Heart left ventricle (tissue), 16 donors: ENCODE measurements at regions not wholly inside any gene's neighbourhood (a gene's known extent, or its start where the extent isn't known, plus 50 kb on each side); places are given as distances from the start of the nearest gene placed in this dataset.

Experiments used
- ATAC-seq, 4 donors: fragments of 200-7000 bp; cut with Tn5 transposase; one replicate each; pipeline ENCODE4 v1.9.1; 2020 to 2022; ENCODE audit warnings: moderate library complexity in 4 of 4, mild to moderate bottlenecking in 3 of 4, moderate number of reproducible peaks in 1 of 4
- DNase-seq, 5 donors: peaks; one replicate each; pipeline ENCODE4 v3.0.0-alpha.2; 2020
- H3K27ac ChIP-seq, 12 donors: fragments of 200-600 bp; sonication (generic) in 4 of 12; one replicate each; pipeline versions ENCODE4 v1.5.0 to v1.8.0; 2016 to 2022; ENCODE audit warnings: mild to moderate bottlenecking in 2 of 12
- H3K27me3 ChIP-seq, 9 donors: fragments of 200-600 bp; sonication (generic) in 2 of 9; one replicate each; pipeline versions ENCODE4 v1.5.1 to v1.8.0; 2016 to 2022; ENCODE audit warnings: mild to moderate bottlenecking in 3 of 9
- H3K36me3 ChIP-seq, 9 donors: fragments of 200-600 bp; sonication (generic) in 2 of 9; one replicate each; pipeline versions ENCODE4 v1.5.0 to v1.8.0; 2018 to 2022; ENCODE audit warnings: mild to moderate bottlenecking in 2 of 9
- H3K4me1 ChIP-seq, 12 donors: fragments of 200-600 bp; sonication (generic) in 4 of 12; one replicate each; pipeline versions ENCODE4 v1.5.0 to v1.8.0; 2016 to 2022; ENCODE audit warnings: mild to moderate bottlenecking in 3 of 12
- H3K4me3 ChIP-seq, 12 donors: fragments of 200-600 bp; sonication (generic) in 4 of 12; one replicate each; pipeline versions ENCODE4 v1.5.0 to v1.8.0; 2017 to 2022; ENCODE audit warnings: mild to moderate bottlenecking in 9 of 12, moderate library complexity in 4 of 12
- H3K9me3 ChIP-seq, 12 donors: fragments of 200-600 bp; sonication (generic) in 4 of 12; one replicate each; pipeline versions ENCODE4 v1.5.0 to v1.8.0; 2016 to 2022; ENCODE audit warnings: mild to moderate bottlenecking in 1 of 12
- CTCF ChIP-seq, 12 donors: fragments of 200-600 bp; sonication (generic) in 4 of 12; IDR thresholded peaks; one replicate each; pipeline versions ENCODE4 v1.5.0 to v1.8.0; 2018 to 2022; ENCODE audit warnings: antibody characterized with exemption in 12 of 12, mild to moderate bottlenecking in 5 of 12
- POLR2A ChIP-seq, 2 donors: fragments of 450-650 bp; IDR thresholded peaks; one replicate each; pipeline ENCODE4 v1.6.1; 2017; ENCODE audit warnings: antibody characterized with exemption in 2 of 2, mild to moderate bottlenecking in 2 of 2, moderate library complexity in 2 of 2
- WGBS, 4 donors: extraction: QIAGEN DNeasy Blood & Tissue Kit in 2 of 4; methylation state at CpG; one replicate each; pipeline versions ENCODE4 v1.1.5 to v1.1.7; 2013 to 2018; 5-methylcytosine and 5-hydroxymethylcytosine counted together
- intact Hi-C, 10 donors: fragments of 100-400 bp; cut with DNase I; formaldehyde crosslinking; loops; one replicate each; pipeline versions ENCODE4 v1.11.1 to v1.14.2; 2022
- donor health status: ischemic (EF 13 %, LVEDD 7.1; RV severe dilation, severe dysfunction).
- donor health status: healthy with polysubstance abuse.
- donor health status: DM: no; HTN: yes; CAD: no.
- donor health status: DM: no; HTN: no; CAD: no.
- donor health status: ischemic (EF 25% LVEDD 6.9; RV normal size, moderate dysfunction).
- donor health status: ischemic (EF 25% LVEDD 5.7; RV mildly dilated, moderate dysfunction).
- donor health status: healthy.
- donor health status: DM: yes; HTN: yes; CAD: no.
- donor health status: ischemic (EF 35%, LVEDD 5.7; RV mildly dilated, moderate dysfunction).
- donor health status: nonischemic (EF 11% LVEDD 7.7; RV severe dilation, severe dysfunction).
- donor health status: DM: yes; HTN: yes; CAD: no.
- donor health status: PGD.
- donor health status: ischemic (EF 29% LVEDD 5.4; RV normal size, mild dysfunction).
- donor health status: nonischemic (EF 23%, LVEDD 6.1; RV moderate dilation, normal function).

- DNase-seq, result no peak
- 90 to 92% (median 91%) methylated on average over 1 of the region's 1 CpG for WGBS, 4 donors
These were observed 362.1 kb downstream of the SLC6A15 start for GRCh38 chr12:84550518-84550917.

GRCh38 chr12:84542289-84542688 is 370.3 kb downstream of the SLC6A15 start:
- ATAC-seq, result no peak
- intact Hi-C loops, result no loop called here
- H3K4me1 ChIP-seq, result no peaks in the 10 kb centered on the region
- DNase-seq, result no peak
- H3K36me3 ChIP-seq, result no peaks in the 10 kb centered on the region
- no peak overlapping the region for H3K4me3 ChIP-seq
- TF ChIP-seq CTCF (IDR thresholded peaks at IDR 0.05) (no peak), POLR2A (IDR thresholded peaks at IDR 0.05) (no peak)
- peaks cover 0 to 9% (median 0%) of the 10 kb centered on the region in 12 donors for H3K9me3 ChIP-seq
- H3K27me3 ChIP-seq, result no peaks in the 10 kb centered on the region
- no peak overlapping the region for H3K27ac ChIP-seq

More at GRCh38 chr12:84550518-84550917, 362.1 kb downstream of the SLC6A15 start:
- no peak for ATAC-seq
- no peaks in the 10 kb centered on the region for H3K4me1 ChIP-seq
- intact Hi-C loops, result loop anchor here in 1 of 10 donors (10.0 kb wide), 1 partner anchor 46 kb away; no protein-coding TSS in a partner anchor
- no peaks in the 10 kb centered on the region for H3K27me3 ChIP-seq
- no peak for TF ChIP-seq POLR2A (IDR thresholded peaks at IDR 0.05)
- no peak for TF ChIP-seq CTCF (IDR thresholded peaks at IDR 0.05)
- H3K27ac ChIP-seq, result no peak overlapping the region
- H3K4me3 ChIP-seq, result no peak overlapping the region
- no peaks in the 10 kb centered on the region for H3K36me3 ChIP-seq
- peaks cover 0 to 7% (median 0%) of the 10 kb centered on the region in 12 donors for H3K9me3 ChIP-seq

GRCh38 chr12:84537666-84538065 is 374.9 kb downstream of the SLC6A15 start:
- peaks cover 0 to 9% (median 0%) of the 10 kb centered on the region in 12 donors for H3K9me3 ChIP-seq
- intact Hi-C loops, result no loop called here
- no peak for ATAC-seq

GRCh38 chr12:84512751-84513150 is 399.8 kb downstream of the SLC6A15 start:
- peaks cover 0 to 6% (median 0%) of the 10 kb centered on the region in 12 donors for H3K4me1 ChIP-seq
- ATAC-seq (no peak), DNase-seq (no peak)
- H3K4me3 ChIP-seq, result no peak overlapping the region
- TF ChIP-seq CTCF (IDR thresholded peaks at IDR 0.05) (no peak), POLR2A (IDR thresholded peaks at IDR 0.05) (no peak)
- no peaks in the 10 kb centered on the region for H3K27me3 ChIP-seq
- intact Hi-C loops, result no loop called here
- 81 to 87% (median 85%) methylated on average over 2 of the region's 2 CpGs for WGBS, 4 donors
- H3K36me3 ChIP-seq, result no peaks in the 10 kb centered on the region
- no peaks in the 10 kb centered on the region for H3K9me3 ChIP-seq
- H3K27ac ChIP-seq, result no peak overlapping the region

More at GRCh38 chr12:84537666-84538065, 374.9 kb downstream of the SLC6A15 start:
- DNase-seq, result no peak
- H3K36me3 ChIP-seq, result no peaks in the 10 kb centered on the region
- no peaks in the 10 kb centered on the region for H3K4me1 ChIP-seq
- H3K4me3 ChIP-seq, result no peak overlapping the region
- no peak for TF ChIP-seq CTCF (IDR thresholded peaks at IDR 0.05)
- no peak for TF ChIP-seq POLR2A (IDR thresholded peaks at IDR 0.05)
- no peaks in the 10 kb centered on the region for H3K27me3 ChIP-seq
- 70 to 87% (median 83%) methylated on average over 1 of the region's 1 CpG for WGBS, 4 donors
- H3K27ac ChIP-seq, result no peak overlapping the region
